Pons (tissue), 1 donor: ENCODE measurements at regions not wholly inside any gene's neighbourhood (a gene's known extent, or its start where the extent isn't known, plus 50 kb on each side); places are given as distances from the start of the nearest gene placed in this dataset.
A peak's percentile ranks its signal among the peaks of the same experiment; 100 is the strongest.

ENCODE experiments used
- DNase-seq: peaks from one replicate; pipeline ENCODE4 v3.0.0-alpha.2; 2016; ENCODE audit warnings: low spot score

GRCh38 chr1:187236676-187237075 is 407.9 kb downstream of the PLA2G4A start:
- DNase-seq = no peak

GRCh38 chr1:187237542-187237941 is 408.8 kb downstream of the PLA2G4A start:
- DNase-seq = no peak

GRCh38 chr1:187241971-187242370 is 413.2 kb downstream of the PLA2G4A start:
- DNase-seq = no peak

- peak; percentile 16 for DNase-seq
These were observed 415.9 kb downstream of the PLA2G4A start for GRCh38 chr1:187244623-187245022.

- DNase-seq = no peak
These were observed 416.5 kb downstream of the PLA2G4A start for GRCh38 chr1:187245201-187245600.

GRCh38 chr1:187249196-187249595 is 420.4 kb downstream of the PLA2G4A start:
- no peak for DNase-seq

GRCh38 chr1:187252923-187253322 is 424.2 kb downstream of the PLA2G4A start:
- DNase-seq = no peak

- DNase-seq = no peak
These were observed 428.7 kb downstream of the PLA2G4A start for GRCh38 chr1:187257476-187257875.

GRCh38 chr1:187261637-187262036 is 432.9 kb downstream of the PLA2G4A start:
- peak; percentile 65 for DNase-seq

- no peak for DNase-seq
These were observed 434.0 kb downstream of the PLA2G4A start for GRCh38 chr1:187262731-187263130.

GRCh38 chr1:187264995-187265602 is 436.4 kb downstream of the PLA2G4A start:
- peak; percentile 82 for DNase-seq

GRCh38 chr1:187266051-187266450 is 437.3 kb downstream of the PLA2G4A start:
- DNase-seq = no peak

- no peak for DNase-seq
These were observed 439.1 kb downstream of the PLA2G4A start for GRCh38 chr1:187267827-187268226.

GRCh38 chr1:187270256-187270655 is 441.5 kb downstream of the PLA2G4A start:
- DNase-seq = no peak

GRCh38 chr1:187275346-187275745 is 446.6 kb downstream of the PLA2G4A start:
- no peak for DNase-seq

- no peak for DNase-seq
These were observed 447.3 kb downstream of the PLA2G4A start for GRCh38 chr1:187275985-187276575.

GRCh38 chr1:187276677-187277076 is 447.9 kb downstream of the PLA2G4A start:
- no peak for DNase-seq

GRCh38 chr1:187280031-187280430 is 451.3 kb downstream of the PLA2G4A start:
- no peak for DNase-seq

- no peak for DNase-seq
These were observed 452.3 kb downstream of the PLA2G4A start for GRCh38 chr1:187281085-187281484.

- DNase-seq = no peak
These were observed 455.2 kb downstream of the PLA2G4A start for GRCh38 chr1:187283984-187284383.

GRCh38 chr1:187294421-187295201 is 465.9 kb downstream of the PLA2G4A start:
- DNase-seq = no peak

- DNase-seq = no peak
These were observed 471.3 kb downstream of the PLA2G4A start for GRCh38 chr1:187300081-187300480.

- no peak for DNase-seq
These were observed 478.1 kb downstream of the PLA2G4A start for GRCh38 chr1:187306710-187307415.
